CD8-positive, alpha-beta memory T cell (primary cell): ENCODE measurements at regions not wholly inside any gene's neighbourhood (a gene's known extent, or its start where the extent isn't known, plus 50 kb on each side); places are given as distances from the start of the nearest gene placed in this dataset.
"Not testable (repeated sequence)": the region's sequence is repeated elsewhere in the genome, so short reads cannot be mapped to it uniquely, and the experiment has no call there.

ENCODE experiments used
- CTCF ChIA-PET: fragments of 350-600 bp; sonication (Branson Sonifier 250); formaldehyde crosslinking; loops from one replicate; lab custom pipeline; 2021; ENCODE audit warnings: antibody characterized with exemption; lab: Charles Lee
- POLR2A ChIA-PET: fragments of 350-600 bp; sonication (Branson Sonifier 250); formaldehyde crosslinking; loops from one replicate; lab custom pipeline; 2021; ENCODE audit warnings: antibody characterized with exemption; lab: Charles Lee
- DNase-seq, 5 donors: peaks; one replicate each; pipeline versions ENCODE4 v3.0.0 to v3.0.0-alpha.2; 2020 to 2022; ENCODE audit warnings: mixed read lengths in 1 of 5
- H3K27ac ChIP-seq: one replicate; pipeline ENCODE4 v1.7.0; 2013; ENCODE audit warnings: low read depth, mild to moderate bottlenecking, low read length, moderate library complexity
- H3K27me3 ChIP-seq: 2 replicates; pipeline ENCODE4 v1.7.0; 2013; ENCODE audit warnings: low read length, mild to moderate bottlenecking; ENCODE audit not compliant: insufficient read depth, poor library complexity, severe bottlenecking
- H3K36me3 ChIP-seq: 2 replicates; pipeline ENCODE4 v1.7.0; 2013; ENCODE audit warnings: mild to moderate bottlenecking, low read length, moderate library complexity; ENCODE audit not compliant: insufficient read depth
- H3K4me1 ChIP-seq: 2 replicates; pipeline ENCODE4 v1.7.0; 2013; ENCODE audit warnings: mild to moderate bottlenecking, low read length, moderate library complexity; ENCODE audit not compliant: insufficient read depth
- H3K4me3 ChIP-seq: 2 replicates; pipeline ENCODE4 v1.7.0; 2013; ENCODE audit warnings: mild to moderate bottlenecking, low read length
- H3K9me3 ChIP-seq: 2 replicates; pipeline ENCODE4 v1.7.0; 2013; ENCODE audit warnings: mild to moderate bottlenecking, low read length
- H3K27ac Mint-ChIP-seq, 8 donors: one replicate each; pipeline ENCODE4 v1.8.0; 2020 to 2021; ENCODE audit warnings: mixed read lengths in 8 of 8, mild to moderate bottlenecking in 6 of 8, inconsistent platforms in 3 of 8, moderate library complexity in 3 of 8
- H3K27me3 Mint-ChIP-seq, 2 donors: one replicate each; pipeline ENCODE4 v1.8.0; 2020 to 2021; ENCODE audit warnings: mixed read lengths in 2 of 2, mild to moderate bottlenecking in 1 of 2, moderate library complexity in 1 of 2
- H3K36me3 Mint-ChIP-seq, 3 donors: one replicate each; pipeline ENCODE4 v1.8.0; 2020 to 2021; ENCODE audit warnings: mixed read lengths in 3 of 3, inconsistent platforms in 1 of 3, mild to moderate bottlenecking in 1 of 3
- H3K4me1 Mint-ChIP-seq, 3 donors: one replicate each; pipeline ENCODE4 v1.8.0; 2020 to 2021; ENCODE audit warnings: mixed read lengths in 3 of 3, inconsistent platforms in 1 of 3, mild to moderate bottlenecking in 1 of 3
- H3K4me3 Mint-ChIP-seq, 7 donors: one replicate each; pipeline ENCODE4 v1.8.0; 2020 to 2021; ENCODE audit warnings: mixed read lengths in 7 of 7, mild to moderate bottlenecking in 6 of 7, moderate library complexity in 4 of 7, inconsistent platforms in 2 of 7
- H3K9me3 Mint-ChIP-seq, 5 donors: one replicate each; pipeline ENCODE4 v1.8.0; 2020 to 2022; ENCODE audit warnings: mixed read lengths in 5 of 5, mild to moderate bottlenecking in 3 of 5, moderate library complexity in 2 of 5, inconsistent platforms in 1 of 5

DNA sequence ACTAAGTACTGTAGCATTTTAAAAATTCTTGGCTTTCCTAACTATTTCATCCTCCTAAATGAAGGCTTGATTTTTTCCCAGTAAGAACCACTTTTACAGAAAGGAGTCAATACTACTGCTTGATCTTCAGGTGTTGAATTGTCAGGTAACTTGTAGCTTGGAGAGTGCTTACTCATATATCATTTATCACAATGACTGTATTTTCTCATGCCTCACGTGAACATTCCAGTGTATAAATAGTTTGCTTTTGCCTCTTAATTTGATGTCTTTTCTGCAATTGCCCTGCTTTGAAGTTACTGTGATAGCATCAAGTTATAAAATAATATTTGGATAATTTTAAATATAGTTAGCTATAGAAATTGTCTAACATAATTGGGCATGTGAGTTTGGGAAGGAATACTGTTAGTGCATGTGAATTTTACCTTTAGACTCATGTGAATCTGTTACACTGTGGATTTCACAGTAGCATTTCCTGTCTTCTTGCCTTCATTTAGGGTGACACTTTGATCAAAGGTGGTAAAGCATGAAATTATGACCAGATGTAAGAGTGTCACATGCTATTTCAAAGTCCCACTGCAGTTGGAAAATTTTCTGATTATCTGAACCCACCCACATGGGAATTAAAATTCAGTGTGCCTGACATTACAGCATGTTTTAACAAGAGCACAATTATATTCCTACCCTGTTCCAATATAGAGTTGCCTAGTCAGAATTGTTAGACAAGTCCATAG, 962.8 kb downstream of the DNAJB9 start:
- Mint-ChIP-seq H3K9me3 (peaks cover 4 to 14% (median 6%) of the 10 kb centered on the region in 5 donors), H3K4me3 (no peak overlapping the region), H3K27ac (no peak overlapping the region), H3K27me3 (no peaks in the 10 kb centered on the region), H3K36me3 (no peaks in the 10 kb centered on the region), H3K4me1 (no peaks in the 10 kb centered on the region)
- Histone ChIP-seq H3K4me3 (no peak overlapping the region), H3K9me3 (no peaks in the 10 kb centered on the region), H3K36me3 (no peaks in the 10 kb centered on the region), H3K27me3 (no peaks in the 10 kb centered on the region), H3K27ac (no peak overlapping the region), H3K4me1 (no peaks in the 10 kb centered on the region)
- DNase-seq: no peak
- CTCF ChIA-PET: no interaction called here
- POLR2A ChIA-PET: no interaction called here

GRCh38 chr7:109545686-109546085, 976.0 kb downstream of the DNAJB9 start:
- ChIA-PET POLR2A (no interaction called here), CTCF (no interaction called here)
- H3K27ac Mint-ChIP-seq: no peak overlapping the region
- no peaks in the 10 kb centered on the region for H3K27me3 Mint-ChIP-seq
- no peaks in the 10 kb centered on the region for H3K36me3 Mint-ChIP-seq
- peaks cover 2 to 13% (median 9%) of the 10 kb centered on the region in 5 donors for H3K9me3 Mint-ChIP-seq
- no peaks in the 10 kb centered on the region for H3K4me1 Mint-ChIP-seq
- H3K36me3 ChIP-seq: no peaks in the 10 kb centered on the region
- H3K4me1 ChIP-seq: no peaks in the 10 kb centered on the region
- H3K27ac ChIP-seq: no peak overlapping the region
- H3K9me3 ChIP-seq: no peaks in the 10 kb centered on the region
- H3K4me3 ChIP-seq: no peak overlapping the region
- H3K27me3 ChIP-seq: no peaks in the 10 kb centered on the region
- H3K4me3 Mint-ChIP-seq: no peak overlapping the region
- no peak for DNase-seq

DNA sequence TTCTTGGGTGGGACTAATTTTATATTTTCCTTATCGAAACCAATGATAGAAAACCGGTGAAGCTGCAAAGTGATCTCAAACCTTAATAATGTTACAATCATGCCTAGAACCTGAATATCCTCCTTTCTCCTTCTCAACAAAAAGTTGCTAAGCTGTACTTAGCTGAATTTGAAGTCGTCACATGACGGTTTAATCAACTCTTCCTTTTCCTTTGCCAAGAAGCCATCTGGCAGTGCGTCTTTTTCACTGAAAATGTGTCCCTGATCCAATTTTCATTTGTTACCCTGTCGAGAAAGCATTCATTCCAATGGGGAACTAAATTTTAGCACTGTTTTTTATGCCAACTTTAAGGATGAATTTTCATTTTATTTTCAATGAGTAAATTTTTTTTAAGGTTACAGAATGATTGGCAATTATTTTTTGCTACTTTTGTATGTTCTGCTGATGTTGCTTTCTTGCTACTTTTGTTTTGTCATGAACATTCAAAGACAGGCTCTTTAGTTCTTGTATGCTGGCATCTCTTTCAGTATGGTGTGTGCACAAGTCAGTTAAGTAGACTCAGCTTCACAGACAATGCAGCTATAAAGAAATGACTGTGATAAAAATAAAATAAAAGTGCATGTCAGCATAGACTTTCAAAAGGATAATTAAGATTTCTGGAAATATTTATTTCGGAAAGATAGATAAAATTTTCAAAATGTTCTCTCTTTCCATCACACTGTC, 980.0 kb downstream of the DNAJB9 start:
- ChIA-PET POLR2A (no interaction called here), CTCF (no interaction called here)
- H3K4me3 ChIP-seq: no peak overlapping the region
- H3K36me3 ChIP-seq: no peaks in the 10 kb centered on the region
- H3K9me3 Mint-ChIP-seq: peaks cover 5 to 16% (median 9%) of the 10 kb centered on the region in 5 donors
- no peak overlapping the region for H3K27ac ChIP-seq
- no peaks in the 10 kb centered on the region for H3K4me1 ChIP-seq
- no peak for DNase-seq
- H3K27me3 ChIP-seq: no peaks in the 10 kb centered on the region
- H3K4me1 Mint-ChIP-seq: no peaks in the 10 kb centered on the region
- no peaks in the 10 kb centered on the region for H3K9me3 ChIP-seq
- no peaks in the 10 kb centered on the region for H3K36me3 Mint-ChIP-seq
- H3K27ac Mint-ChIP-seq: no peak overlapping the region
- H3K4me3 Mint-ChIP-seq: no peak overlapping the region
- no peaks in the 10 kb centered on the region for H3K27me3 Mint-ChIP-seq

- H3K36me3 ChIP-seq: no peaks in the 10 kb centered on the region
- H3K27me3 ChIP-seq: no peaks in the 10 kb centered on the region
- no peaks in the 10 kb centered on the region for H3K4me1 ChIP-seq
- Mint-ChIP-seq H3K4me1 (no peaks in the 10 kb centered on the region), H3K4me3 (no peak overlapping the region), H3K36me3 (no peaks in the 10 kb centered on the region), H3K27ac (no peak overlapping the region), H3K9me3 (peaks cover 5 to 17% (median 16%) of the 10 kb centered on the region in 5 donors), H3K27me3 (no peaks in the 10 kb centered on the region)
- CTCF ChIA-PET: no interaction called here
- POLR2A ChIA-PET: no interaction called here
- H3K9me3 ChIP-seq: no peaks in the 10 kb centered on the region
- no peak for DNase-seq
- no peak overlapping the region for H3K27ac ChIP-seq
- H3K4me3 ChIP-seq: no peak overlapping the region
Measured at GRCh38 chr7:109552017-109552416, 982.3 kb downstream of the DNAJB9 start.

DNA sequence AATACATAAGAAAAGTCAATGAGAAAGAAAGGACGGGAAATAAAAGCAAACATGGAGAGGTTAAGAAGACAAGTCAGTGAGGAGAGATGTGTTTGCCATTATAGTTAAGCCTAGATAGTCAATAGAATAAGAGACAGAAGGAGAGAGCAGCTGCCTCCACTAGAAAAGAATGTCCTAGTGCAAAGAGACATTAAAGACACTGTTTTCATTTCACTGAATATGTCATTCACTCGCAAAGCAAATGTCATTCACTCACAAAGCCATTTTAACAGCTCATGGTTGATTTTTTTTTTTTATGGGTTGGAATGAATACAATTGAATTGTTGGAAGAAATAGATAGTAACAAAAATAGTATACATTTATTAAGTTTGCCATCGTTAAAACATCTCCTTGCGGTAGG, 1007.6 kb downstream of the DNAJB9 start:
- no peaks in the 10 kb centered on the region for H3K27me3 ChIP-seq
- DNase-seq: no peak
- H3K4me1 Mint-ChIP-seq: no peaks in the 10 kb centered on the region
- H3K27ac ChIP-seq: no peak overlapping the region
- no peaks in the 10 kb centered on the region for H3K36me3 ChIP-seq
- no peak overlapping the region for H3K27ac Mint-ChIP-seq
- H3K9me3 Mint-ChIP-seq: peaks cover 4 to 23% (median 9%) of the 10 kb centered on the region in 5 donors
- no peaks in the 10 kb centered on the region for H3K9me3 ChIP-seq
- no peaks in the 10 kb centered on the region for H3K36me3 Mint-ChIP-seq
- H3K4me3 ChIP-seq: no peak overlapping the region
- H3K4me3 Mint-ChIP-seq: no peak overlapping the region
- ChIA-PET POLR2A (no interaction called here), CTCF (no interaction called here)
- H3K27me3 Mint-ChIP-seq: no peaks in the 10 kb centered on the region
- no peaks in the 10 kb centered on the region for H3K4me1 ChIP-seq

- Mint-ChIP-seq H3K27me3 (no peaks in the 10 kb centered on the region), H3K4me3 (no peak overlapping the region)
- CTCF ChIA-PET: no interaction called here
Measured at GRCh38 chr7:109579901-109580300, 1010.2 kb downstream of the DNAJB9 start.

DNA sequence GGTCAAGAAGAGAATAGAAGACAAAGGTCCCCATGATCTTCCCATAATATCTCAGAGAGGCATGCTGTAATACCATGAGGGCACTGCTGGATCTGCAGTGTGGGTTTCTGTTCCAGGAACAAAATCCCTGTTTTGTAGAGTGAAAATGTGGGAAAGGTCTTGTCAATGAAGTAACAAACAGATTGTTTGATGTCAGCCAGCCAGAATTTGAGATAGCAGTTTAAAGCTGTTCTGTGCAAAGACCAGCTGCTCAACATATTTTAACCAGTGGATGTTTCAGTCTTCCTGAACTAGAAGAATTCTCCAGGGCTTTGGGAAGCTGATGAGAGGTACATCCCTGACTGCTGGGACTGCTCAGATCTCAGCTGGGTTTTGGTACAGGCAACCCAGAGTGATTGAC, 1012.5 kb downstream of the DNAJB9 start:
- Histone ChIP-seq H3K9me3 (no peaks in the 10 kb centered on the region), H3K27me3 (no peaks in the 10 kb centered on the region), H3K4me1 (no peaks in the 10 kb centered on the region), H3K4me3 (no peak overlapping the region), H3K27ac (no peak overlapping the region), H3K36me3 (no peaks in the 10 kb centered on the region)
- Mint-ChIP-seq H3K27me3 (no peaks in the 10 kb centered on the region), H3K4me1 (no peaks in the 10 kb centered on the region), H3K9me3 (peaks cover 1 to 31% (median 14%) of the 10 kb centered on the region in 5 donors), H3K36me3 (no peaks in the 10 kb centered on the region), H3K27ac (no peak overlapping the region), H3K4me3 (no peak overlapping the region)
- ChIA-PET POLR2A (no interaction called here), CTCF (no interaction called here)
- DNase-seq: no peak

More at GRCh38 chr7:109579901-109580300, 1010.2 kb downstream of the DNAJB9 start:
- no peak for DNase-seq
- no peaks in the 10 kb centered on the region for H3K27me3 ChIP-seq
- H3K27ac Mint-ChIP-seq: no peak overlapping the region
- H3K4me1 Mint-ChIP-seq: no peaks in the 10 kb centered on the region
- H3K9me3 Mint-ChIP-seq: peaks cover 1 to 16% (median 6%) of the 10 kb centered on the region in 5 donors
- H3K4me3 ChIP-seq: no peak overlapping the region
- H3K9me3 ChIP-seq: no peaks in the 10 kb centered on the region
- H3K36me3 Mint-ChIP-seq: no peaks in the 10 kb centered on the region
- no peak overlapping the region for H3K27ac ChIP-seq
- H3K4me1 ChIP-seq: no peaks in the 10 kb centered on the region
- H3K36me3 ChIP-seq: no peaks in the 10 kb centered on the region
- POLR2A ChIA-PET: no interaction called here

- H3K27me3 ChIP-seq, H3K4me3 ChIP-seq, H3K4me1 Mint-ChIP-seq, CTCF ChIA-PET, H3K4me1 ChIP-seq, DNase-seq, H3K9me3 ChIP-seq, H3K36me3 Mint-ChIP-seq, H3K36me3 ChIP-seq, H3K9me3 Mint-ChIP-seq, H3K4me3 Mint-ChIP-seq, POLR2A ChIA-PET, H3K27ac ChIP-seq, H3K27ac Mint-ChIP-seq, H3K27me3 Mint-ChIP-seq: not testable (repeated sequence)
Measured at GRCh38 chr7:109596948-109597347, 1027.3 kb downstream of the DNAJB9 start.
